Glutamatergic neuron (in vitro differentiated cells): ENCODE measurements at regions not wholly inside any gene's neighbourhood (a gene's known extent, or its start where the extent isn't known, plus 50 kb on each side); places are given as distances from the start of the nearest gene placed in this dataset.

Source experiments
- DNase-seq: peaks from one replicate; pipeline ENCODE4 v3.0.0; 2022
- H3K27ac Mint-ChIP-seq: one replicate; pipeline ENCODE4 v1.8.0; 2020; ENCODE audit warnings: mild to moderate bottlenecking, mixed read lengths, inconsistent platforms; ENCODE audit not compliant: unreplicated experiment
- H3K27me3 Mint-ChIP-seq: one replicate; pipeline ENCODE4 v1.8.0; 2020; ENCODE audit warnings: mild to moderate bottlenecking, moderate library complexity, mixed read lengths, inconsistent platforms; ENCODE audit not compliant: unreplicated experiment
- H3K36me3 Mint-ChIP-seq: one replicate; pipeline ENCODE4 v1.8.0; 2020; ENCODE audit warnings: mild to moderate bottlenecking, mixed read lengths, inconsistent platforms; ENCODE audit not compliant: unreplicated experiment
- H3K4me1 Mint-ChIP-seq: one replicate; pipeline ENCODE4 v1.8.0; 2020; ENCODE audit warnings: mild to moderate bottlenecking, low read depth, mixed read lengths, inconsistent platforms; ENCODE audit not compliant: unreplicated experiment
- H3K4me3 Mint-ChIP-seq: one replicate; pipeline ENCODE4 v1.8.0; 2020; ENCODE audit warnings: mild to moderate bottlenecking, mixed read lengths, inconsistent platforms; ENCODE audit not compliant: unreplicated experiment
- H3K9me3 Mint-ChIP-seq: one replicate; pipeline ENCODE4 v1.8.0; 2020; ENCODE audit warnings: mild to moderate bottlenecking, moderate library complexity, mixed read lengths, inconsistent platforms; ENCODE audit not compliant: unreplicated experiment
- CTCF ChIP-seq: fragments of 200-600 bp; sonication (generic); IDR thresholded peaks from one replicate; pipeline ENCODE4 v1.5.0; 2021; ENCODE audit not compliant: partially characterized antibody, unreplicated experiment

DNA sequence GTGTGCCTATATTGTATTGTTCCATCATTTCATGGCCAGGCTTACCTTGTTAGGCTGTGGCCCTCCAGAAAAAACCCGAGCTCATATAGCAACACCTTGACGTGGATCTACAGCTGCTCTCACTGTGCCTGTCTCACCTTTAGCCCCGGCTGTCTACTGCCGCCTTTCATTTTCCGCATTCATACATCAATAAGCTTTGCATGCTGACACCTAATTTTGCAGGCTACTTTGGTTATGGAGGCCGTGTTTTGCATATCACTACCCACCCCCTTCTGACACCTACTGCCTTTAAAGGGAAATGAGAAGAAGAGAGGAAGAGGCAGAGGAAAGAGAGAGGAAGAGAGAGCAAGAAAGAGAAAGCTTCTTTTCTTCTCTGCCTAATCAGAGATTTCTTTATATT, 702.9 kb downstream of the BCL11A start:
- DNase-seq: no peak
- Mint-ChIP-seq H3K4me3 (no peak overlapping the region), H3K9me3 (no peaks in the 10 kb centered on the region), H3K4me1 (no peaks in the 10 kb centered on the region), H3K36me3 (no peaks in the 10 kb centered on the region), H3K27ac (no peak overlapping the region), H3K27me3 (no peaks in the 10 kb centered on the region)
- TF ChIP-seq CTCF: no peak

DNA sequence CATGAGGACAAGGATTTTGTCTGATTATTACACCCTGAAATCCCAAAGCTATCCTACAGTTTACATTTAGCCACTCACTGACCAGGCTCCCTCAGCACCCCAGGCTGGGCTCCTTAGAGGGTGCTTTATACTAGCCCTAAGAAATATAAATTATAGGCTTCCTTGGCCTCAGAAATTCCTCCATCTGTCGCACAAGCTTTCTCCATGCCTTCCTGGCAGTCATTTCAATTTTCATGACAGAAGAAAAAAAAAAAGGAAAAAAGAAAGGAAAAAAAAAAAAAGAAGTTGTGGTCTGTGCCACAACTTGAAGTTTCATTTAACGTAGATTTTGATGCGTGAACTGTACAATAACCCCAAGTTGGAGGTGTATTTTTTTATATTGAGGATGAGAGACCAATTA, 719.5 kb downstream of the BCL11A start:
- DNase-seq: no peak
- Mint-ChIP-seq H3K9me3 (no peaks in the 10 kb centered on the region), H3K4me1 (no peaks in the 10 kb centered on the region), H3K27ac (no peak overlapping the region), H3K36me3 (peaks cover 5% of the 10 kb centered on the region), H3K27me3 (no peaks in the 10 kb centered on the region), H3K4me3 (no peak overlapping the region)
- no peak for TF ChIP-seq CTCF

- H3K4me3 Mint-ChIP-seq: no peak overlapping the region
- no peaks in the 10 kb centered on the region for H3K4me1 Mint-ChIP-seq
- TF ChIP-seq CTCF: no peak
- H3K9me3 Mint-ChIP-seq: no peaks in the 10 kb centered on the region
- no peaks in the 10 kb centered on the region for H3K27me3 Mint-ChIP-seq
- no peak for DNase-seq
- H3K27ac Mint-ChIP-seq: no peak overlapping the region
- H3K36me3 Mint-ChIP-seq: peaks cover 5% of the 10 kb centered on the region
These were observed 722.9 kb downstream of the BCL11A start for GRCh38 chr2:59830601-59831000.

DNA sequence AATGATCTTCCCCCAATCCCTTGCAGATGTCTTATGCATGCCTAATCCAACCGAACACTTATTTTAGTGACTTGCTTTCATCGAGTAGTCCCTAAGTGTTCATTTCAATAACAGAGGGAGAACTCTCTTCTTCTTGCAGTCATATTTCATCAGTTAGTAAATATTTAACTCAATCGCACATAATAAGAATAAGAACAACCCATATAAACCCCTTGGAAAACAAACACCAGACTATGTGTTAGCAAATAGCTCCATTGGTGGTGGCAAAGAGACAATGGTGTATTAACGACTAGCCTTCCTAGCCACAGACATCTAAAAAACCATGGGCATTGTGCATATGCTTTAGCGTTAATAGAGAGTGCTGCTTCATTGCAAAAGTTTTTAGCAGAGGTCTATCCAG, 725.8 kb downstream of the BCL11A start:
- TF ChIP-seq CTCF: no peak
- Mint-ChIP-seq H3K36me3 (peaks cover 2% of the 10 kb centered on the region), H3K4me1 (no peaks in the 10 kb centered on the region), H3K9me3 (no peaks in the 10 kb centered on the region), H3K27ac (no peak overlapping the region), H3K27me3 (peaks cover 1% of the 10 kb centered on the region), H3K4me3 (no peak overlapping the region)
- no peak for DNase-seq

DNA sequence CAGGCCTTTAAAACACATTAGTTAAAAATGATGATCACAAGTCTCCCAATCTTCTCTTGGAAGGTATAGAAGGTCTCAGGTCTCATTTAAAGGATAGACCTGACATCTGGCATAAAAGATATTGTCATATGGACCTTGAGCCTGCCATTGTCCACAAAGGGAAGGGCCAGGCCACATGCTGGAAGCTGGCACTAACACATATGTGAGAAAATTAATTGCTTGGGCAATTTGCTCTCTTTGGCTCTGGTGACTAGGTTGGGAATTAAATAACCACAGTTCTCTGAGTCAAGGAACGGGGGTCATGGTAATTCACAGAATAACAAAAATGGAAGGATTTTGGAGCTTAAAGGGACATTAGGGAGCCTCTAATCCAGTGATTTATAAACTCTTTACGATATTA, 727.3 kb downstream of the BCL11A start:
- no peak for DNase-seq
- no peaks in the 10 kb centered on the region for H3K36me3 Mint-ChIP-seq
- no peaks in the 10 kb centered on the region for H3K4me1 Mint-ChIP-seq
- peak overlapping the region; percentile 28 for H3K27ac Mint-ChIP-seq
- no peaks in the 10 kb centered on the region for H3K9me3 Mint-ChIP-seq
- TF ChIP-seq CTCF: no peak
- H3K4me3 Mint-ChIP-seq: no peak overlapping the region
- peaks cover 1% of the 10 kb centered on the region for H3K27me3 Mint-ChIP-seq
